ENCODE measurements at regions not wholly inside any gene's neighbourhood (a gene's known extent, or its start where the extent isn't known, plus 50 kb on each side); places are given as distances from the start of the nearest gene placed in this dataset.

DNA sequence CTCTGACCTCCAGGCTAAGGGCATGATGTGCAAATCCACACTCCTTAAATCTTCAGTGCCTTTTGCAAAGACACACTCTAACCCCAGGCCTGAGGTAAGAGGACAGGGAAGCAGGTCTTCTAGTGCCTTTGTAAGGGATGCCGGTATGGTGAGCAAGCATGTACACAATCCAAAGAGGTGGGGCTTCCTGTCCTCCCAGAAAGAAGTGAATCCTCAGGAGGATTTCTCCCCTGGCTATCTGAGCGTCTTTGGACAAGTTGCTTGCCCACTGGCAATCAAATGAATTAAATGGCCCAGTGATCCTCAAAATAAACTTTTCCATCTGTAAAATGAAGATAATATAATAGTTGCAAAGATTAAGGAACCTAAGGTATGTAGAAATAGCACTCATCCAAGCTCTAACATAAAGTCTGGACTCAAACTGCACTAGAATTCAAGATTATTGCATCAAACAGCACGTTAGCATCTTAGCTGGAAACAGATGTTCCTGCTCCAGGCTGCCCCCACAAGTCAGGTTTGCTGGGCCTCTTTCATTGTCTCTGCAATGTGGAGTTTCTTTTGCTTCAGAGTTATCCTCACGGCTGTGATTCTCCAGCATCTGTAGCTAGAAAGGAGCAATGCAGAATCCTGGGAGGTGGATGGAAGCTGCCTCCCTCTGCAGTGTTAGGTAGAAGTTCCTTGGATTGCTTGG, 249.6 kb downstream of the TSHZ3 start:
- H3K36me3 ChIP-seq (replicated peaks in 1 of 2; ENCODE audit: insufficient read depth in 1 of 2, low read depth in 2 of 2) = no peaks in the 10 kb centered on the region
- H3K9me3 ChIP-seq = no peaks in the 10 kb centered on the region
- TF ChIP-seq CTCF (IDR thresholded peaks at IDR 0.05) (no peak), POLR2A (IDR thresholded peaks at IDR 0.05) (no peak)
- H3K27ac ChIP-seq = no peak overlapping the region
- WGBS, 2 donors = 68 to 69% methylated on average over 4 of the region's 4 CpGs
- ATAC-seq (no peak), DNase-seq (no peak)
- no peaks in the 10 kb centered on the region for H3K4me1 ChIP-seq
- no peak overlapping the region for H3K4me3 ChIP-seq
- intact Hi-C loops (cut with DNase I) = no loop called here
- H3K27me3 ChIP-seq = no peaks in the 10 kb centered on the region

GRCh38 chr19:31098836-31099235, 250.4 kb downstream of the TSHZ3 start:
- TF ChIP-seq CTCF (IDR thresholded peaks at IDR 0.05) = no peak
- Histone ChIP-seq H3K4me3 (no peak overlapping the region), H3K27me3 (no peaks in the 10 kb centered on the region), H3K36me3 (replicated peaks in 1 of 2; ENCODE audit: insufficient read depth in 1 of 2, low read depth in 2 of 2) (no peaks in the 10 kb centered on the region), H3K4me1 (no peaks in the 10 kb centered on the region), H3K9me3 (no peaks in the 10 kb centered on the region), H3K27ac (no peak overlapping the region)
- intact Hi-C loops (cut with DNase I) = no loop called here
- 0 to 7% methylated on average over 1 to 2 of the region's 2 CpGs for WGBS, 2 donors
- ATAC-seq (no peak), DNase-seq (no peak)

DNA sequence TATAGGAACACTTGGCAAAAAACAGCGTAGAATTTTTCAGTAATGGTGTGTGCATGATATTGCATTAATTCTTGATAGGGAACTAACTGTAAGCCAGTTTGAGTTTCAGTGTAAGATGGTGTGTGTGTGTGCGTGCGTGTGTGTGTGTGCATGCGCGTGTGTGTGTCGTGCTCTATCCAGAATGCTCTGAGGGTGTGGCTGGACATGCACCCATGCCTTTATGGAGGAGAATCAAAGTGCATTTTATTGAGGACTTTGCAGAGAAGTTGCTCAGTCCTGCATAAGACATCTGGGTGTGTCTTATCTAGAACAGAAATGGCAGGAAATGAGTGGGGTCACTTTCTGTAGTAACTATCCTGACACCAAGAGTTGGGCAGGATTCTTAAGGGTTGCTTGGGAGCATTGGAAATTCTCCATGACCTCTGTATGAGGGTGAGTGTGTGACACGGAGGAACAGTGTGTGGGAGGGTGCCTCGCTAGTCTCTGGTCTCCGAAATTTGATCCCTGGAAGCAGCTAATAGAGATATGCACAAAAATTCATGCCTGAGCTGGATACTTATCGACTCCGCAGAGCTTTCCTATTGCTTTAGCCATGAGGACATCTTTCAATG, 252.2 kb downstream of the TSHZ3 start:
- no peak for TF ChIP-seq CTCF (IDR thresholded peaks at IDR 0.05)
- no peak for TF ChIP-seq POLR2A (IDR thresholded peaks at IDR 0.05)
- 65 to 68% methylated on average over 11 of the region's 11 CpGs for WGBS, 2 donors
- intact Hi-C loops (cut with DNase I) = no loop called here
- DNase-seq = no peak
- no peak overlapping the region for H3K4me3 ChIP-seq
- no peak overlapping the region for H3K27ac ChIP-seq
- H3K36me3 ChIP-seq (replicated peaks in 1 of 2; ENCODE audit: insufficient read depth in 1 of 2, low read depth in 2 of 2) = no peaks in the 10 kb centered on the region
- ATAC-seq = no peak
- H3K4me1 ChIP-seq = no peaks in the 10 kb centered on the region
- H3K27me3 ChIP-seq = no peaks in the 10 kb centered on the region
- H3K9me3 ChIP-seq = no peaks in the 10 kb centered on the region

DNA sequence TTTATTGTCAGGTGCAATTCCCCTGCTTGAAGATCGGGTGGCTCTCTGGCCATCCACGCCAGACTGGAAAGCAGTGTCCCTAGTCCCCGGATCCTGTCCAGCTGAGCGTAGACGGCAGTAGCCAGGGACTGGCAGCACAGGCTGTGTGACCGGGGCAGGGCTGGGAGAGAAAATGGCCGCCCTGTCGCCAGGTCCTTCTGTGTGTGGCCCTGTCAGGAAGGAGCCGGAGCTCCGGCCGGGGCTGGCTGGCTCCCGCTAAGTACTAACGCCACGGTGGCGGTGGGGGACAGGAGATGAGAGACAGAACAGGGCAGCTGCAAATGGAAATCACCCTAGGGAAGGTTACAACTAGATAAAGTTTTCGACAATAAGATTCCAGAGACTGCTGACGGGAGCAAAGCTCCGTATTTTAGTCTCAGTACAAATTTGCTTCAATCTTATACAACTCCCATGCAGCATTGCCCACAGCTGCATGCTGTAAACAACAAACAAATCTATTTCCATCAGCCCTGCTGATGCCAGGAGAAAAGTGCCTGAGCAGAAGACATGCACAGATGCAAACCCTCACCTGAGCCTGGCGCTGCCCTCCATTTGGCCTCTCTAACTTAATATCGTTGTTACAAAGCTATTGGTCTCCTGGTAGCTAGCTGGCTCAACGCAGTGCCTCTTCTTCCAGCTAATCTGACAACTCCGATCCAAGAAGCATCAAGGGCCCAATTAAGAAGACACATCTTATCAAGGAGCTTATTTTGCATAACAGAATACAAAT, 253.0 kb downstream of the TSHZ3 start:
- H3K9me3 ChIP-seq = no peaks in the 10 kb centered on the region
- DNase-seq = no peak

More for the DNA sequence above, 253.0 kb downstream of the TSHZ3 start:
- no peak for TF ChIP-seq CTCF (IDR thresholded peaks at IDR 0.05)
- TF ChIP-seq POLR2A (IDR thresholded peaks at IDR 0.05) = no peak
- H3K27me3 ChIP-seq = no peaks in the 10 kb centered on the region
- H3K27ac ChIP-seq = no peak overlapping the region
- intact Hi-C loops (cut with DNase I) = no loop called here
- no peak for ATAC-seq
- no peaks in the 10 kb centered on the region for H3K36me3 ChIP-seq (replicated peaks in 1 of 2; ENCODE audit: insufficient read depth in 1 of 2, low read depth in 2 of 2)
- no peak overlapping the region for H3K4me3 ChIP-seq
- 85 to 87% methylated on average over 19 to 22 of the region's 22 CpGs for WGBS, 2 donors
- no peaks in the 10 kb centered on the region for H3K4me1 ChIP-seq

All from body of pancreas (tissue), 4 donors.